T1000 (cell line): ENCODE measurements at regions not wholly inside any gene's neighbourhood (a gene's known extent, or its start where the extent isn't known, plus 50 kb on each side); places are given as distances from the start of the nearest gene placed in this dataset.
"Not testable (repeated sequence)": the region's sequence is repeated elsewhere in the genome, so short reads cannot be mapped to it uniquely, and the experiment has no call there.

Source experiments
- DNase-seq: peaks from one replicate; lab custom pipeline; 2025; ENCODE audit warnings: mixed read lengths; lab: John Stamatoyannopoulos, UW

- DNase-seq, result no peak
Measured at GRCh38 chr9:19936598-19936997, 147.8 kb upstream of the SLC24A2 start.

- no peak for DNase-seq
Measured at GRCh38 chr9:19935422-19935821, 146.6 kb upstream of the SLC24A2 start.

GRCh38 chr9:19934301-19934871, 145.5 kb upstream of the SLC24A2 start:
- no peak for DNase-seq

- no peak for DNase-seq
Measured at GRCh38 chr9:19931098-19931890, 142.5 kb upstream of the SLC24A2 start.

GRCh38 chr9:19927560-19927959, 138.7 kb upstream of the SLC24A2 start:
- no peak for DNase-seq

GRCh38 chr9:19926774-19927173, 137.9 kb upstream of the SLC24A2 start:
- DNase-seq, result no peak

GRCh38 chr9:19925674-19926503, 137.1 kb upstream of the SLC24A2 start:
- DNase-seq, result peak; percentile 36

DNA sequence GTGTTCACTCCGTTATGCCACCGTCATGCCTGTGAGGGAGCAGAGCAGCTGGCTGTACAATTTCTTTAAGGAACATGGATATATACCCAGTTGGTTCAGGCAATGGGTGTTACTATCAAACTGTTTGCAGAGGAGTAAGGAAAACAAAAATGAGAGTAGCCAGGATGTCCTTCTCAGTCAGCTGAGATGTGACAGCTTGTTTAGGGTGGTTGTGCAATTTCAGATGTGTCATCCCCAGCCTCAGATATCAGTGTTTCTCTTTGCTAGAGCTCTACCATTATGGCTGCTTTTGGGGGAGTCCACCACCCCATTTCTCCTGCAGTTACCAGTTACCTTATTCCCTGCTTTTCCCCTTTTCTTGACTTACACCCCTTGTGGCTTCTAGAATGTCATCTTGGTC, 135.2 kb upstream of the SLC24A2 start:
- no peak for DNase-seq

- no peak for DNase-seq
Measured at GRCh38 chr9:19922476-19923118, 133.8 kb upstream of the SLC24A2 start.

- DNase-seq, result no peak
Measured at GRCh38 chr9:19920401-19920800, 131.6 kb upstream of the SLC24A2 start.

DNA sequence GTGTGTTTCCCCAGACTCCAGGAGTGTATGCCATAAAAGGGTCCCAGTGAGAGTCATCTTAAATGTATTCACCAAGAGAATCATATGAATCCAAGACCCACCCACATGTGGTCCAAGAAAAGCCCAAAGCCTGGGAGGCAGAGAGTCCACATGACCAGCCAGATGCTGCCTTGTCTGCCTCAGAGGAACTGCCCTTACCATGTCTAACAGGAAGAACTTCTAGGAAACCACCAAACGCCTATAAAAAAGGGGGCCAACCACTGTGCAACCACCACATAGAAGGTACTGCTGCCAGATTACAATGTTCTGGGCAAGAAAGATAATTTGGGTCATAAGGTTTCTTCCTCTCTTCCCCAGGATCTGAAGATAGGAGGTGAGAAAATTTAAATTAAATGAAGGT, 129.8 kb upstream of the SLC24A2 start:
- DNase-seq, result no peak

DNA sequence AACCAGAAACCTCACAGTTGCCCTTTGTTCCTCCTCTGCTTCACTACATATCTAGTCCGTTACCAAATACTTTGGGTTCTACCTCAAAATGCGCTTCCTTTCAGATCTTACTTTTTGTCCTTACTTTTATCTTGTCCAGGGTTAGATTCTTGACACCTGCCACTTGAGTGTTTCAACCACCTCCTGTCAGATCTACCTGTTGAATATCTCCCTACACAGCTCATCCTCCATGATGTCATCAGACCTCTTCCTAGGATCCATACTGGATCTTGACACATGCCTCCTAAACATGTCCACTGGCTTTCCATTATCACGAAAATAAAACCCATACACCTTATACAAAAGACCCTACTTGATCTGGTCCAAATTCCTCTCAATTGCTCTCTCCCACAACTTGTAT, 125.2 kb upstream of the SLC24A2 start:
- no peak for DNase-seq

- no peak for DNase-seq
Measured at GRCh38 chr9:19913151-19913550, 124.3 kb upstream of the SLC24A2 start.

DNA sequence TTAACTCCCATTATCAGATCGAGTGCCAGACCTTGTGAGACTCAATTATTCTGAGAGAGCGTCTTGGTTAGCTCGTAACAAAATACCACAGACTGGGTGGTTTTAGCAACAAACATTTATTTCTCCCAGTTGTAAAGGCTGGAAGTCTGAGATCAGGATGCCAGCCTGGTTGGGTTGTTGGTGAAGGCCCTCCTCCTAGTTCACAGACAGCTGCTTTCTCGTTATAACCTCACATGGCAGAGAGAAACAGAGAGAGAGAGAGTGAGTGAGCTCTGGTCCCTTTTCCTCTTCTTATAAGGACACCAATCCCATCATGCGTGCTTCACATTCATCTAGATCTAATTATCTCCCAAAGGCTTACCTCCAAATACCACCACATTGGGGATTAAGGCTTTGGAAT, 114.2 kb upstream of the SLC24A2 start:
- DNase-seq, result no peak

DNA sequence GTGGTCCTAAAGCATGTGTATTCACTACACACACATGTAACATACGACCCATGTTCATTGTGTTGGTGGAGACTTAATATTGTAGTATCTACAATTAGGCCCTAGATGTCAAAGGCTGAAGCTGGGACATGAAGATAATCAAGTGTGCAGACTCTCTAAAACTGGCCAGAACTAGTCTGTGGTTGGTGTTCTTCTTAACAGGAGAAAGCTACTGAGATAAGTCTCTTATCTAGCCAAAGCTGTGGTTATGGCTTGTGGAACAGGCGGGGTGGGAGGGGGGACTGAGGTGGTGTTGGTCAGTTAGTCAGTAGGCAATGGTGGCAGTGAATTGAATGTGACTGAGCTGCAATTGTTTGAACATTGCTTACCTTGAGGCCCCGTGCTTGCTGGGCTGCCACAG, 112.7 kb upstream of the SLC24A2 start:
- DNase-seq, result no peak

- no peak for DNase-seq
Measured at GRCh38 chr9:19896161-19896560, 107.3 kb upstream of the SLC24A2 start.

DNA sequence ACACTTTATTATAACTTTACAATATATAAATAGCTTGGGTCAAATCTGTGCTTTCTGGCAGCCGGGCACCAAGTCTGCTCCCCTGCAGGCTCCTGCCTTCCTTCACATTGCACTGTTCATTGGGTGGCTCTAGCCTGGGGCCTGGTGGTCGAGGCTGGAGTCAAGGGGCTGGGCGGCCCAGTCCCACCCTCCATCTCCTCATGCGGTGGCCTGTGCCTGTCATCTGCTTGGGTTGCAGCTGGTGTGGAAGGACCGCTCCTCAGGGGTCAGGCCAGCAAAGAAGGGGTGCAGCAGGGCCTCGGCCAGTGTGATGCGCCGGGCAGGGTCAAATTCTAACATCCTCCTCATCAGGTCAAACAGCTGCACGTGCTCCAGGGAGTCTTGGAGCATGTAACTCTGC, 106.7 kb upstream of the SLC24A2 start:
- DNase-seq, result not testable (repeated sequence)

DNA sequence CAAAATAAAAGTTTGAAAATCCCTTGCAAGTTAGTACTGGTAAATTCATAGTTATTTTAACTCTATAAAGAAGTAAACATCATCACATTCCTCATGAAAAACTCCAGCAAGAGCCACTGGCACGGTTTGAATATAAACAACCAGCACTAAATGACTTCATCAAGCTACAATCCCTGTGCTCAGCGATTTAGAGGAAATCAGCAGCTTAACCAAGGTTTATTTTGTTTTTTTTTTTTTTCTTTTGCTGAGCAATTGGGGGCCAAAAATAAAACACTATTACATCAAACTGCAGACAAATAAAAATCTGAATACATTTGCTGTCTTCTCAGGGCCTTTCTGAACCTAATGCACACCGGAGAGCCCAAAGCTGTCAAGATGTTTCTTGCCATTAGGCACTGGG, 106.2 kb upstream of the SLC24A2 start:
- no peak for DNase-seq

DNA sequence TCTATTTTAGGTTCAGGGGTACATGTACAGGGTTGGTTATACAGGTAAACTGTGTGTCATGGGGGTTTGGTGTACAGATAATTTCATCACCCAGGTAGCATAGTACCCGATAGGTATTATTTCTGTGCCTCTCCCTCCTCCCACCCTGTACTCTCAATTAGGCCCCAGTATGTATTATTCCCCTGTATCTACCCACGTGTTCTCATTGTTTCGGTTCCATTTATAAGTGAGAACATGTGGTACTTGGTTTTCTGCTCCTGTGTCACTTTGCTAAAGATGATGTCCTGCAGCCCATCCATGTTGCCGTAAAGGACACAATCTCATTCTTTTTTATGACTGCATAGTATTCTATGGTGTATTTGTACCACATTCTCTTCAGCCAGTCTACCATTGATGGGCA, 96.8 kb upstream of the SLC24A2 start:
- no peak for DNase-seq

- no peak for DNase-seq
Measured at GRCh38 chr9:19879062-19879461, 90.2 kb upstream of the SLC24A2 start.

DNA sequence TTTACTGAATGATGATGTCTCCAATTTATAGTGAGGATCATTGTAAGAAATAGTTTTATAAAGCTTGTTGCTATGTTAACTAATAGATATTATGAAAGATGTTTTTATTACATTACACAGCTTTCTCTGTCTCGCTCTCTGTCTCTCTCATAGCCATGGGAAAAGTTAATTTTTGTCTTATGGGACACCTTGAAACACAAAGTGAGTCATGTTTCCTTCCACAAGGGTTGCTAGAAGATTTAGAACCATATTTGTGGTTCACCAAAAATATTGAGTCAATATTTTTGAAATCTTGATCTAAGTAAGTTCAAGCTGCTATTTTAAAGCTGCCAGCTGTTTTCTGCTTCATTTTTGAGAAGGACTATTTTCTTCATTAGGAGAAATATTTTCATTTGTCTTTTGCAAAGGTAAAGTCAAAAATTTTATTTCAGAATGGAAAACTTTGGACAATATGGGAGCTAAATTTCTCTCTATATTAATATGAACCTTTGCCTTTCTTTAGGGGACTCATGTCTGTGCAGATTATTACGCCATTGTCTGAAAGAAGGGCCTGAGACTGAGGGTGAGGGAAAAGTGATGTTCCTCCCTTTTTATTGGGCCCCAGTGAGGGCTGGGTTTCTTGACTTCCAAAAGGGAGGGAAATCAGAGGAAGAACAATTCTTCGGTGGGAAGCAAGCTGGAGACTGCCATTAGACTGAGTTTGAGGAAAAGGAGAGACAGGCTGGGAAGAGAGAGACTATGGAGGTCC, 87.9 kb upstream of the SLC24A2 start:
- no peak for DNase-seq
